VCaP (cell line): ENCODE measurements at regions not wholly inside any gene's neighbourhood (a gene's known extent, or its start where the extent isn't known, plus 50 kb on each side); places are given as distances from the start of the nearest gene placed in this dataset.
"Not testable (repeated sequence)": the region's sequence is repeated elsewhere in the genome, so short reads cannot be mapped to it uniquely, and the experiment has no call there.

Experiments
- H3K27ac ChIP-seq: fragments of 450-650 bp; 2 replicates; pipeline ENCODE4 v1.5.1; 2017
- TF ChIP-seq, protein P1 (sequence below): fragments of 450-650 bp; conservative IDR thresholded peaks from 2 replicates; pipeline ENCODE4 v1.5.1; 2017; ENCODE audit warnings: mild to moderate bottlenecking, moderate library complexity

DNA sequence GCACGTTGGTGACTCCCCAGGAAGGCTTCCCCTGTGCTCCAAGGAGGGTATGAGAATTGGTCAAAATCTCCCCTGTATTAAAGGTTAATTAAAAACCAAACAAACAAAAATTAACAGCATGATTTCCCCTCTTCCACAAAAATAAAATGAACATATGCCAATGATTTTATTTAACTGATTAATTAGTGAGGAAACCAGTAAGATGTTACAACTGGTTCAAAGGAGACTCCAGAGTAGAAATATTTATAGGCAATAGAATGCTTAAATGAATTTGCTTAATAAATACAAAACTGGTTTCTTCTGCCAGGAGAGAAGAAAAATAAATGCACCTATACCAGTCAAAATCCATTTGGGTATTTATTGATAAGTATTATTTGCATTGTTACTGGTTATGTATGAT lies 249.5 kb upstream of the DEPDC1 start:
- TF ChIP-seq, protein P1, sequence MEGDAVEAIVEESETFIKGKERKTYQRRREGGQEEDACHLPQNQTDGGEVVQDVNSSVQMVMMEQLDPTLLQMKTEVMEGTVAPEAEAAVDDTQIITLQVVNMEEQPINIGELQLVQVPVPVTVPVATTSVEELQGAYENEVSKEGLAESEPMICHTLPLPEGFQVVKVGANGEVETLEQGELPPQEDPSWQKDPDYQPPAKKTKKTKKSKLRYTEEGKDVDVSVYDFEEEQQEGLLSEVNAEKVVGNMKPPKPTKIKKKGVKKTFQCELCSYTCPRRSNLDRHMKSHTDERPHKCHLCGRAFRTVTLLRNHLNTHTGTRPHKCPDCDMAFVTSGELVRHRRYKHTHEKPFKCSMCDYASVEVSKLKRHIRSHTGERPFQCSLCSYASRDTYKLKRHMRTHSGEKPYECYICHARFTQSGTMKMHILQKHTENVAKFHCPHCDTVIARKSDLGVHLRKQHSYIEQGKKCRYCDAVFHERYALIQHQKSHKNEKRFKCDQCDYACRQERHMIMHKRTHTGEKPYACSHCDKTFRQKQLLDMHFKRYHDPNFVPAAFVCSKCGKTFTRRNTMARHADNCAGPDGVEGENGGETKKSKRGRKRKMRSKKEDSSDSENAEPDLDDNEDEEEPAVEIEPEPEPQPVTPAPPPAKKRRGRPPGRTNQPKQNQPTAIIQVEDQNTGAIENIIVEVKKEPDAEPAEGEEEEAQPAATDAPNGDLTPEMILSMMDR: no peak
- H3K27ac ChIP-seq: no peak overlapping the region

DNA sequence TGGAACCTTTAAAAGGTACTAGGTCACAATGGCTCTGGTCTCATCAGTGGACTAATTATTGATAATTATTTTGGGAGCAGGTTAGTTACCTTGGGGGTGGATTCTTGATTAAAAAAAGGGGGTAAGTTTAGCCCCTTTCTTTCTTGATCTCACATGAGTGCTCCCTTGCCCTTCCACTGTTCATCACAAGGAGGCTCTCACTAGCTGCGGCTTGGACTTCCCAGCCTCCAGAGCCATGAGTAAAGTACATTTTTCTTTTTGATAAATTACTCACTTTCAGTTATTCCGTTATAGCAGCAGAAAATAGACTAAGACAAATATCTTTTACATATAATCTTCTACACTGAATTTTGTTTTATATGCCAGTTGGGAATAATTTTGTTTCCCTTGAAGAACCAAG lies 254.8 kb upstream of the DEPDC1 start:
- no peak overlapping the region for H3K27ac ChIP-seq
- TF ChIP-seq, protein P1: peak; percentile 34

DNA sequence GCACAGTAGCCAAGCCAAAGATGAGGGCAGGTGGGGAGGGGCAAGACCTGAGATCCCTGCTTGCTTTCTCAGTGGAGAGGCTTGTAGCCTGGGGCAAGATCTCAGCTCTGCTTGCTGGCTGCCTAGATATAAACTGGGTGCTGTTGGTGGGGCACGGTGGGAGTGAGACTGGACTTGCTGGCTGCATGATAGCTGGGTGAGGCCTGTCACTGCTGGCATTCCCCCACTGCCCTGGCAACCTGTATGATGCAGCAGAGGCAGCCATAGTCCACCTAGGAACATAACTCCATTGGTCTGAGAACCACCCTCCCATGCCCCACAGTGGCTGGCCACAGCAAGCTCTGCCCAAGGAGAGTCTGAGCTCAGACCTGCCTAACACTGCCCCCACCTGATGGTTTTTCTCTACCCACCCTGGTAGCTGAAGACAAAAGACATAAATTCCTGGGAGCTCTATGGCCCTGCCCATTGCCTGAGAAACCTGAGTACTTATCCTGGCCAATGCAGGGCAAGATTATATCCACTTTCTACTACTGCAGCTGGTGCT lies 261.9 kb upstream of the DEPDC1 start:
- TF ChIP-seq, protein P1: no peak
- H3K27ac ChIP-seq: no peak overlapping the region

DNA sequence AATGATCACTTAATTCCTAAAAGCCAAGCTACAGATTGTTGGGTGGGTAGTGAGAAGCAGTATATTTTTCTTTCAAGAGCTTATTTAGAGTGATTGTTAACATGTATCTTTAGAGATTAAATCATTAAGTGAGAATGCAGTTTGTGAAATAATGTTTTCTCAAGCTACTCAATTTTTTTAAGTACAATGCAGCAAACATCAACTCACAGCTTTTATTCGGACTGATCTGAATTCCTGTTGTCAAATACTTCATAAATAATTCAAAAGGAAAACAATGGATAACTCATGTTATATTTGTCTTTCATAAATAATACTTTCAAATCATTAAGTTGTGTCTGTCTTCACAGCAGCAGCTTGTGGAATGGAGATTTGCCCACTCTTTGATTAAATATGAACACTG lies 271.1 kb upstream of the DEPDC1 start:
- no peak overlapping the region for H3K27ac ChIP-seq
- TF ChIP-seq, protein P1: no peak

DNA sequence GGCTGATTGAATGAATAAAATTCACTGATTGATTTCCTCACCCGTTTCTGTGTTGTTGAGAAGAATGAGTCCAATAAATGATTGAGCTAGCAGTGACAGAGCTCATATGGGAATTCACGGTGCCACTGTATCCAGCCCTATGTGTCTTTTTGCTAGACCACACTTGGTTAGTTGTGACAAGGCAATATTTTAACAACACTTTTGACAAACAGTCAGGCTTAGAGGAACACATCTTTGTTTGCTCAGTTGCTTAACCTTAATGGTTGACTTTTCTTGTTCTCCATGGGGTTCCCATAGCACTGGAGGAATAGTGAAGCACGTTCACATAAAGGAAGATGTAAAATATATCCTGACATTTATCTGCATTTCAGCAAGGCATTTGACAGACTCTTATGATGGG lies 273.9 kb upstream of the DEPDC1 start:
- TF ChIP-seq, protein P1: no peak
- H3K27ac ChIP-seq: no peak overlapping the region

DNA sequence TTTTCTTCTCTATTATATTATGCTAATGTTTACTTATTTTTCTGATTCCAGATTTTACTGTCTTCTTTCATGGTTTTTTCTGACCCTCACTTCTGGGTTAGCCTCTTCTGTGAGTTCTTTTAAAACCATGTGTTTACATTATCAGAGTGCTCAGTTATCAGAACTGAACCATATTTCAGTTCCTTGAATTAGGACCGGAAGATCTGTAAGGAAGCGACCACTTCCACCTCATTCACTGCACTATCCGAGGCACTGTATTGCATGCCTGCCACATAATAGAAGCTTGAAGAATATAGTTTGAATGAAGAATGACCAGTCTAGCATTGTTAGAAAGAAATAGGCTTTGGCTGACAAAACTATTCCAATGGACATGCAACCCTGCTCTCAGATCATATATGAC lies 281.0 kb upstream of the DEPDC1 start:
- no peak overlapping the region for H3K27ac ChIP-seq
- TF ChIP-seq, protein P1: no peak

DNA sequence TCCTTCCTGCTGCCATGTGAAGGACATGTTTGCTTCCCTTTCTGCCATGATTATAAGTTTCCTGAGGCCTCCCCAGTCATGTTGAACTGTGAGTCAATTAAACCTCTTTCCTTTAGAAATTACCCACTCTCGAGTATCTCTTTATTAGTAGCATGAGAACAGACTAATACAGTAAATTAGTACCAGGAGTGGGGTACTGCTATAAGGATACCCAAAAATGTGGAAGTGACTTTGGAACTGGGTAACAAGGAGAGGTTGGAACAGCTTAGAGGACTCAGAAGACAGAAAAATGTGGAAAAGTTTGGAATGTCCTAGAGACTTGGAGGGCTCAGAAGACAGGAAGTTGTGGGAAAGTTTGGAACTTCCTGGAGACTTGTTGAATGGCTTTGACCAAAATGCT lies 283.0 kb upstream of the DEPDC1 start:
- not testable (repeated sequence) for H3K27ac ChIP-seq

DNA sequence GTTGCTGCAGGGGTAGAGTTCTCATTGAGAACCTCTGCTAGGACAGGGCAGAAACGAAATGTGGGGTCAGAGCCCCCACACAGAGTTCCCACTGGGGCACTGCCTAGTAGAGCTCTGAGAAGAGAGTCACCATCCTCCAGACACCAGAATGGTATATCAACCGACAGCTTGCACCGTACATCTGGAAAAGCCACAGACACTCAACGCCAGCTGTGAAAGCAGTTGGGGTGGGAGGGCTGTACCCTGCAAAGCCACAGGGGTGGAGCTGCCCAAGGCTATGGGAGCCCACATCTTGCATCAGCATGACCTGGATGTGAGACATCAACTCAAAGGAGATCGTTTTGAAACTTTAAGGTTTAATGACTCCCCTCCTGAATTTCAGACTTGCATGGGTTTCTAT lies 284.0 kb upstream of the DEPDC1 start:
- TF ChIP-seq, protein P1: no peak
- no peak overlapping the region for H3K27ac ChIP-seq
